K562 (cell line): ENCODE measurements at regions not wholly inside any gene's neighbourhood (a gene's known extent, or its start where the extent isn't known, plus 50 kb on each side); places are given as distances from the start of the nearest gene placed in this dataset.

ENCODE experiments used
- ARNT ChIP-seq, 2 experiments: fragments of 450-650 bp; IDR thresholded peaks; 2 replicates each; pipeline ENCODE4 v1.6.1; 2016; ENCODE audit warnings: mild to moderate bottlenecking in 1 of 2
- BACH1 ChIP-seq: fragments of 200-800 bp; sonication (Bioruptor generic); IDR thresholded peaks from 2 replicates; pipeline ENCODE4 v1.6.1; 2016; ENCODE audit warnings: missing genetic modification characterization, missing compliant biosample characterization
- BRCA1 ChIP-seq, 2 experiments: fragments of 450-650 bp in 1 of 2; sonication (generic) in 1 of 2; formaldehyde crosslinking in 1 of 2; IDR thresholded peaks; 2 replicates each; pipeline versions ENCODE4 v1.5.0 to v1.6.1; 2017 to 2020; ENCODE audit warnings: mild to moderate bottlenecking in 1 of 2, missing genetic modification reagents in 1 of 2
- BRD9 ChIP-seq: fragments of 450-650 bp; IDR thresholded peaks from 2 replicates; pipeline ENCODE4 v1.6.1; 2018; ENCODE audit warnings: low read depth; ENCODE audit not compliant: partially characterized antibody
- EP300 ChIP-seq: IDR thresholded peaks from 2 replicates; pipeline ENCODE4 v1.6.1; 2012; ENCODE audit warnings: low read length, improper control_type of control experiment
- ETV6 ChIP-seq, 3 experiments: fragments of 150-350 bp in 1 of 3; sonication (generic) in 1 of 3; formaldehyde crosslinking in 1 of 3; IDR thresholded peaks; 2 replicates each; pipeline versions ENCODE4 v1.6.1 to v1.8.0; 2014 to 2022; ENCODE audit warnings: borderline replicate concordance in 2 of 3, low read depth in 2 of 3, antibody characterized with exemption in 1 of 3, low read length in 1 of 3, mild to moderate bottlenecking in 1 of 3, missing genetic modification reagents in 1 of 3
- FOS ChIP-seq: IDR thresholded peaks from 3 replicates; pipeline ENCODE4 v1.6.1; 2011; ENCODE audit not compliant: insufficient read length; ENCODE audit errors: extremely low read depth
- FOSL1 ChIP-seq: fragments of 200-800 bp; sonication (Bioruptor generic); conservative IDR thresholded peaks from 2 replicates; pipeline ENCODE4 v1.6.1; 2016; ENCODE audit warnings: missing genetic modification characterization, missing compliant biosample characterization
- FOXA1 ChIP-seq: fragments of 450-650 bp; IDR thresholded peaks from 2 replicates; pipeline ENCODE4 v1.6.1; 2016; ENCODE audit warnings: mild to moderate bottlenecking, borderline replicate concordance
- FOXM1 ChIP-seq, 2 experiments: fragments of 450-650 bp in 1 of 2; sonication (generic) in 1 of 2; formaldehyde crosslinking in 1 of 2; IDR thresholded peaks; 2 replicates each; pipeline versions ENCODE4 v1.6.1 to v1.9.0; 2017 to 2022; ENCODE audit warnings: low read depth in 2 of 2, mild to moderate bottlenecking in 2 of 2, missing genetic modification reagents in 1 of 2, moderate library complexity in 1 of 2
- ID3 ChIP-seq, 2 experiments: fragments of 250-450 bp in 1 of 2; fragments of 450-650 bp in 1 of 2; sonication (Bioruptor Pico) in 1 of 2; IDR thresholded peaks; 2 replicates each; pipeline versions ENCODE4 v1.6.1 to v1.8.0; 2016 to 2021; ENCODE audit warnings: mild to moderate bottlenecking in 2 of 2, moderate library complexity in 2 of 2, missing compliant biosample characterization in 1 of 2, missing genetic modification characterization in 1 of 2
- JUNB ChIP-seq: fragments of 450-650 bp; formaldehyde crosslinking; conservative IDR thresholded peaks from 2 replicates; pipeline ENCODE4 v1.4.0; 2020; ENCODE audit warnings: mild to moderate bottlenecking
- KDM4B ChIP-seq, 2 experiments: fragments of 450-650 bp in 1 of 2; sonication (generic) in 1 of 2; IDR thresholded peaks; 2 replicates each; pipeline ENCODE4 v1.6.1; 2016 to 2017; ENCODE audit warnings: borderline replicate concordance in 2 of 2, antibody characterized with exemption in 1 of 2, low read depth in 1 of 2, mild to moderate bottlenecking in 1 of 2
- MAZ ChIP-seq, 2 experiments: fragments of 450-650 bp in 1 of 2; sonication (generic) in 1 of 2; formaldehyde crosslinking; IDR thresholded peaks in 1 of 2; conservative IDR thresholded peaks in 1 of 2; 2 replicates each; pipeline versions ENCODE4 v1.4.0 to v1.5.0; 2020; ENCODE audit warnings: mild to moderate bottlenecking in 1 of 2, missing genetic modification reagents in 1 of 2
- MYC ChIP-seq, 2 experiments: fragments of 250-450 bp in 1 of 2; sonication (Bioruptor Pico) in 1 of 2; IDR thresholded peaks; 2 replicates each; pipeline versions ENCODE4 v1.5.1 to v1.6.1; 2012 to 2021; ENCODE audit warnings: low read depth in 2 of 2, borderline replicate concordance in 1 of 2, improper control_type of control experiment in 1 of 2, low read length in 1 of 2, mild to moderate bottlenecking in 1 of 2, moderate library complexity in 1 of 2
- PBX2 ChIP-seq, 2 experiments: IDR thresholded peaks in 1 of 2; conservative IDR thresholded peaks in 1 of 2; 2 replicates each; pipeline ENCODE4 v1.6.1; 2016; ENCODE audit warnings: low read depth in 2 of 2, mild to moderate bottlenecking in 1 of 2, missing compliant biosample characterization in 1 of 2, missing genetic modification characterization in 1 of 2, moderate library complexity in 1 of 2
- TOE1 ChIP-seq, 2 experiments: fragments of 450-650 bp in 1 of 2; sonication (generic) in 1 of 2; formaldehyde crosslinking in 1 of 2; IDR thresholded peaks; 2 replicates each; pipeline versions ENCODE4 v1.7.1 to v1.8.0; 2016 to 2022; ENCODE audit warnings: borderline replicate concordance in 2 of 2, mild to moderate bottlenecking in 2 of 2, antibody characterized with exemption in 1 of 2, inconsistent platforms in 1 of 2, low read depth in 1 of 2, missing genetic modification reagents in 1 of 2, moderate library complexity in 1 of 2
- ZNF24 ChIP-seq: fragments of 450-650 bp; IDR thresholded peaks from 2 replicates; pipeline ENCODE4 v1.6.1; 2016
- ZSCAN29 ChIP-seq: fragments of 450-650 bp; IDR thresholded peaks from 2 replicates; pipeline ENCODE4 v1.6.1; 2017

DNA sequence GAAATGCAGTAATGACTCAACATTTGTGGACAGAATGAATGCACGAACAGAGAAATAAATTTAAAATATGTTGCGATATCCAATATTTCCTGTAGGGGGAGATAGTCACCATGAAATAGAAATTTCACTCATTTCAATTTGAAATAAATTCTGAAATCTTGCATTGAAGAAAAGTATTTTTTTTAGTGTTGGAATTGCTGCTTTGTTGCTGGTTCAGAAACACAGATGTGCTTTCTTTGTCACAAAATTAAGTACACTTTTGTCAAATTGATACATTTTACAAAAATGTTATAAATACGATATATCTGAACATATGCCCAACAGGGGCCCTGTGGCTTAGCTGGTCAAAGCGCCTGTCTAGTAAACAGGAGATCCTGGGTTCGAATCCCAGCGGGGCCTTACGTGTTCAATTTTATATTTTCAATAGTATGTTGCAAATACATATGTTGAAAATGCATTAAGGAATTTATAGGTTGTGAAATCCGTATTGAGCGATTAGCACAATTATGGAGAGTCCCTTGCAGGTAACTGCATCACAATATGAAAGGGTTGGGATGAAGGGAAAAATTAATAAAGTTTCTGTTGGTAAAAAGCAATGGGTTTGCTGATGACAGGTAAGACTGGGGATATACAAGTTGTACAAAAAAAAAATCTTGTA is 85.4 kb upstream of the PRSS16 start (continued):
- TF ChIP-seq PBX2 (CRISPR knock-in tag; IDR thresholded peaks at IDR 0.05; ENCODE audit: low read depth) (no peak), PBX2 (tag; conservative IDR thresholded peaks at IDR 0.05; ENCODE audit: low read depth) (0 out of 2 replicates have a peak, but pooled peaks have one; percentile 4), MYC (IDR thresholded peaks at IDR 0.05; ENCODE audit: low read depth, low read length) (peak; percentile 39; the same call in 1 of the 2 replicates), MYC (CRISPR knock-in tag; IDR thresholded peaks at IDR 0.05; ENCODE audit: borderline replicate concordance, low read depth) (no peak), FOXA1 (no peak), BRD9 (peak; percentile 98), ID3 (CRISPR knock-in tag; IDR thresholded peaks at IDR 0.05) (no peak), ID3 (tag; IDR thresholded peaks at IDR 0.05) (no peak), ARNT (IDR thresholded peaks at IDR 0.05) (peak in 1 of 2 experiments; percentile 66; a peak in 3 of 4 replicates), ETV6 (IDR thresholded peaks at IDR 0.05; ENCODE audit: borderline replicate concordance in 1 of 2, low read depth in 2 of 2, low read length in 1 of 2) (peak in 1 of 2 experiments; percentile 33; a peak in 1 of 4 replicates), ETV6 (CRISPR knock-in tag; IDR thresholded peaks at IDR 0.05; ENCODE audit: borderline replicate concordance) (no peak), KDM4B (IDR thresholded peaks at IDR 0.05; ENCODE audit: borderline replicate concordance in 2 of 2, low read depth in 1 of 2) (no peak; a peak in 1 of 4 replicates), MAZ (CRISPR knock-in tag; conservative IDR thresholded peaks at IDR 0.05 in 1 of 2, IDR thresholded peaks at IDR 0.05 in 1 of 2) (peak in 1 of 2 experiments; percentile 15; a peak in 1 of 4 replicates), BRCA1 (IDR thresholded peaks at IDR 0.05) (no peak), BRCA1 (CRISPR knock-in tag; IDR thresholded peaks at IDR 0.05) (no peak), FOXM1 (IDR thresholded peaks at IDR 0.05; ENCODE audit: low read depth) (0 out of 2 replicates have a peak, but pooled peaks have one; percentile 13), FOXM1 (CRISPR knock-in tag; IDR thresholded peaks at IDR 0.05; ENCODE audit: low read depth) (no peak), FOSL1 (tag) (peak; percentile 64), BACH1 (tag) (peak; percentile 60; the same call in 1 of the 2 replicates), FOS (peak; percentile 23), EP300 (peak; percentile 58), JUNB (no peak), TOE1 (IDR thresholded peaks at IDR 0.05; ENCODE audit: borderline replicate concordance) (no peak), TOE1 (CRISPR knock-in tag; IDR thresholded peaks at IDR 0.05; ENCODE audit: borderline replicate concordance, low read depth) (no peak), ZNF24 (peak; percentile 81; the same call in 1 of the 2 replicates), ZSCAN29 (0 out of 2 replicates have a peak, but pooled peaks have one; percentile 41)
